ENCODE measurements at regions not wholly inside any gene's neighbourhood (a gene's known extent, or its start where the extent isn't known, plus 50 kb on each side); places are given as distances from the start of the nearest gene placed in this dataset.

DNA sequence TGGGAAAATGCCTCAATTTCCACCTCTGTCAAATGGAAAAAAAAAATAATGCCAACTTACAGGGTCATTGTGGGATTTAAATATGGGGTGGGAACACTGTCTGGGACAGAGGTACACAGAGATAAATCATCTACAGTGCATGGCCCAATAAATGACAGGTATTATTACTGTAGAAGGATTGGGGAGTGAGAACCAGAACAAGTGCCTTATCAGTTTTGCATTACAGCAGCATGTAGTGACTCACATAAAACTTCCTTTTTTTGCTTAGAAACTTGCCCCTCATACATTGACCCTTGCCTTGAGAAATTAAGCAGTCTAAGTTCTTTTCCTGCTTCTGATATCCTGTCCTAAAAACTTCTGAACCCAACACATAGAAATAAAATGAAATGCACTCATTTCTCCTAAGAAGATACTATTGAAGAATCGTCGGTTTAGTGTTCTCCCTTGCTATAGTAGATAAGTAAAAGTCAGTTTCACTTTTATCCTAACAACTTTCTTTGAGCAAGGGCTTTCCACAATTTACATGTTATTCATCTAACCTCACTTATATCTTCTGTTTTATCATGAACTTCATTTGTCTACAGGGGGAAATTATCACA is 121.0 kb upstream of the HAAO start:
- TF ChIP-seq, protein P1, sequence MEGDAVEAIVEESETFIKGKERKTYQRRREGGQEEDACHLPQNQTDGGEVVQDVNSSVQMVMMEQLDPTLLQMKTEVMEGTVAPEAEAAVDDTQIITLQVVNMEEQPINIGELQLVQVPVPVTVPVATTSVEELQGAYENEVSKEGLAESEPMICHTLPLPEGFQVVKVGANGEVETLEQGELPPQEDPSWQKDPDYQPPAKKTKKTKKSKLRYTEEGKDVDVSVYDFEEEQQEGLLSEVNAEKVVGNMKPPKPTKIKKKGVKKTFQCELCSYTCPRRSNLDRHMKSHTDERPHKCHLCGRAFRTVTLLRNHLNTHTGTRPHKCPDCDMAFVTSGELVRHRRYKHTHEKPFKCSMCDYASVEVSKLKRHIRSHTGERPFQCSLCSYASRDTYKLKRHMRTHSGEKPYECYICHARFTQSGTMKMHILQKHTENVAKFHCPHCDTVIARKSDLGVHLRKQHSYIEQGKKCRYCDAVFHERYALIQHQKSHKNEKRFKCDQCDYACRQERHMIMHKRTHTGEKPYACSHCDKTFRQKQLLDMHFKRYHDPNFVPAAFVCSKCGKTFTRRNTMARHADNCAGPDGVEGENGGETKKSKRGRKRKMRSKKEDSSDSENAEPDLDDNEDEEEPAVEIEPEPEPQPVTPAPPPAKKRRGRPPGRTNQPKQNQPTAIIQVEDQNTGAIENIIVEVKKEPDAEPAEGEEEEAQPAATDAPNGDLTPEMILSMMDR (IDR thresholded peaks at IDR 0.05; ENCODE audit: extremely low read depth, insufficient read depth, missing control alignments): no peak
- in situ Hi-C loops (cut with MboI; ENCODE audit: low pct_unique_long_range_greater_than_20kb, low sequenced_read_pairs, unreplicated experiment): no loop called here
- no peak for DNase-seq (ENCODE audit: low spot score)

DNA sequence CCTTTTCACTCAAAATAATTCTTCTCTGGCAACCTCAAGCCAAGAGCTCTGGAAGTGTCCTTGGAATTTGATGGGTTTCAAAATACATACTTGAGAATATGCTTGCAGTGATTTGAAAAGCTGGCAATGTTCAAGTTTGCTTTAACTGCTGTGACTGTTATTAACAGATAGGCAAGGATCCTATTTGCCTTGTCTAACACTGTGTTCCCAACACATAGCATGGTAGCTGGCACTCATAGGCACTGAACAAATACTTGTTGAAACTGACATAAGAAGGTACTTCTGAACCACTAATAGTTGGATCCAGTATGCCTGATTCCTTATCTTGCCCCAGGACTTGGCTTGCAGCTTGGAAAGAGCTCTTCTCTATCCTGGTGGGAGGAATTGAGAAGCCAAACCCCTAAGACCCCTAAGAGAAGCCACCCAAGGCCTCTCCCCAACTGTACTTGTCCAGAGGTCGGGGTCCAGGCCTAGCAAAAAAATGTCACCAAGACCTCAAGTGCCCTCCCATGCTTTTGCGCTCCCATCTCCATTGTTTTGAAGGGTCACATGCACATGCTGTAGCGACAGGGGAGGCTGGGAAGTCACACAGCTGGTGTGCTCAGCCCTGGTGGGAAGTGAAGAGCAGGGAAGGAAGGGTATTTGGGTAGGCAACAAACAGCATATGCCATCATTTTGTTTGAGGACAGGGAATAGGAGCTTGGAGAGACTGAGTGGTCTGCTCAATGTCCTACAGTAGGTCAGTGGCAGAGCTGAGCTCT is 118.4 kb upstream of the HAAO start:
- TF ChIP-seq, protein P1 (IDR thresholded peaks at IDR 0.05; ENCODE audit: extremely low read depth, insufficient read depth, missing control alignments): no peak
- DNase-seq (ENCODE audit: low spot score): no peak
- in situ Hi-C loops (cut with MboI; ENCODE audit: low pct_unique_long_range_greater_than_20kb, low sequenced_read_pairs, unreplicated experiment): no loop called here

DNA sequence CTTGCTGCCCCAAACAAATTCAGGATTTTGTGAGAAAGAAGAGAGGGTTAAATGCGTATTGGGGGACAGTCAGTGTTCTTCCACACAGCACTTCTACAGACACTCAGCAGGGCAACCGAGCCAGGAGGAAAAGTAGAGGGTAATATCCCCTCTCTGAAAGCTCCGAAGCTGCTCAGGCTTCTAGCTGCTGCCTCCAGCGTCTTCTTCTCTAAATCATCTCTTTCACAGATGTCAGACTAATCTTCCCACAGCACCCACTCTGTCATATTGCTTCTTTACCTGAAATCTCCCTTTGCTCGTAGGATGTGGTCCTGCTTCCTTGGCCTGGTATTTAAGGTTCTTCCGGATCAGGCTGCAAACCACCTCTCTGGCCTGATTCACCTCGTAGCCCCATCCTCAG is 117.6 kb upstream of the HAAO start:
- no peak for DNase-seq (ENCODE audit: low spot score)
- in situ Hi-C loops (cut with MboI; ENCODE audit: low pct_unique_long_range_greater_than_20kb, low sequenced_read_pairs, unreplicated experiment): no loop called here
- TF ChIP-seq, protein P1 (IDR thresholded peaks at IDR 0.05; ENCODE audit: extremely low read depth, insufficient read depth, missing control alignments): no peak

DNA sequence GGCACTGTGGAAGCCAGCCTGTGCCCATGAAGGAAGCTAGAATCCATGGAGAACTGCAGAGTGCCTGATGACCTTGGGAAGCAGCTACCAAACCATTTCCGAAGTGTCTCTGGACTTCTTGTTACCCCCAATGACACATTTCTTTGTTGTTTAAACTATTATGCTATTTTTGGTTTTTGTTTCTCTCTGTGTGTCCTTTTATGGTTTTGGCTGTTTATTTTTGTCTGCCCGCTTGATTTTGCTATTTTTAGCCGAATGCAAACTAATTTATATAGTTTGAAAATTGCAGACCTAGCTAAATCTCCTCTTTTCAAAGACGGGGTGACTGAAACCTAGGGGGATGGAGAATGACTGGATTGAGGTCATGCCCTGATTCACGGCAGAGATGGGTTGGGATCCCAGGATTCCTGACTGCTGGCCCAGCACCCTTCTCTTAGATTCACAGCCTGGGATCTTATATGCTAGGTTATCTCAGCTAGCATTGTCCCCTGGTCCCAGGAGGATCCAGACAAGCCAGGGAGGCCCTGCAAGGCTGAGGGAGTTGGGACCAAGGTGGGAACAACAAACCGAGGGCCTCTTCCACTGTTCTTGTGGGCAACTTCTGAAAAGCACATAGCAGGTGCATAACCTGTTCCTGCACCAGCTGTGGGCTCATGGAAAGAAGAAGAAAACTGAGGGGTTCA is 116.3 kb upstream of the HAAO start:
- no peak for DNase-seq (ENCODE audit: low spot score)
- in situ Hi-C loops (cut with MboI; ENCODE audit: low pct_unique_long_range_greater_than_20kb, low sequenced_read_pairs, unreplicated experiment): no loop called here
- TF ChIP-seq, protein P1 (IDR thresholded peaks at IDR 0.05; ENCODE audit: extremely low read depth, insufficient read depth, missing control alignments): no peak

DNA sequence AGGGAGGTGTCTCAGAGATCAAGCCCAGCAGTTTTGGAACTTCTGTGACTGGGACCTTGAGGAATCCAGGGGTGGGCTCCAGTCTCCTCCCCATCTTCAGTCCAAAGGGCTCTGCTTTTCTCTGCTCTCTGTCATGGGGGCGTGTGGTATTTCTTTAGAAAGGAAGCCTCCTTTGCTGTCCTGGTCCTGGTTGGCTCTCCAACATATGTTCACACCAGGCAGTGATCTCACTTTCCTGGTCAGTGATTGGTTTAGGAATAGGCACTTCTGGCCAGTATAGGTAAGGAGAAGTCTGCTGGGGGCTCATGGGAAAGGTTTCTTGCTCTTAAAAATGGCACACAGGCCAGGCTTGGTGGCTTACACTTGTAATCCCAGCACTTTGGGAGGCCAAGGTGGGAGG is 115.5 kb upstream of the HAAO start:
- TF ChIP-seq, protein P1 (IDR thresholded peaks at IDR 0.05; ENCODE audit: extremely low read depth, insufficient read depth, missing control alignments): no peak
- no peak for DNase-seq (ENCODE audit: low spot score)
- in situ Hi-C loops (cut with MboI; ENCODE audit: low pct_unique_long_range_greater_than_20kb, low sequenced_read_pairs, unreplicated experiment): no loop called here

DNA sequence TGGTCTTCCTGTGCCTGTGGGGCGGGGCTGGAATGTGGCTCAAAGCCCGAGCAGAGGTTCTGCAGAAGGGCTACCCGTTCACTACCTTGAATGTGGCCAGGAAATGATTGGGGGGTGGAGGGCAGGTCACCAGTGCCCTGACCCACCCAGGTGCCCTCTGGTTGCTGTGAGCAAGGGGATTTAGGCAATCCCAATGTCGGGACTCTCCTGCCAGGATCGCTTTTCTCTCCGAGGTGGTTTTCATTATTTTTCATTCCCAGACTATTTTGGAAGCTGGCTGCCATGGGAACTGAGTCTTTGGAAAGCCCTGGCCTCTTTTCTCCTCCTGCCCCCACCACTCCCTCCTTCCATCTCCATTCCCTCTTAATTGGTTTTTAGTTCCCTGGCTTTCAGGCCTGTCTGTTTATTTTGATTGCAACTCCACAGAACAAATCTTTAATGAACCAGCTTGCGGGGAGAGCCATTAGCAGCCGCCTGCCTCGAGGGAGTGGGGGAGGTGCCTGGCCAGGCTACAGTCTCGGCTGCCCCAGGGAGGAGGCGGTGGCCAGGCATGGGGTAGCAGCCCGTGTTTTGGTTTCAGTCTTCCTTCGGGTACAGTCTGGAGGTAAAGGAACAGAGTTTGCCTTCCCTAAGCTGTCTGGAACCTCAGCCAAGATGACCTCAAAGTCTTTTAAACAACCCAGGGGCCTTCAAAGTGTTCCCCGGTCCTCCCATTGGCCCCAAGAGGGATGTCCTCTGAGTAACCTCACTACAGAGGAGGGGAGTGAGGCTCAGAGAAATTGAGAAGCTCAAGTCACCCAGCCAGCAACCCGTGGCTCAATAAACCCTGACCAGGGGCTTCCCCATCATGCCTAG is 114.4 kb upstream of the HAAO start:
- TF ChIP-seq, protein P1 (IDR thresholded peaks at IDR 0.05; ENCODE audit: extremely low read depth, insufficient read depth, missing control alignments): no peak
- no peak for DNase-seq (ENCODE audit: low spot score)
- in situ Hi-C loops (cut with MboI; ENCODE audit: low pct_unique_long_range_greater_than_20kb, low sequenced_read_pairs, unreplicated experiment): no loop called here
